ENCODE measurements at regions not wholly inside any gene's neighbourhood (a gene's known extent, or its start where the extent isn't known, plus 50 kb on each side); places are given as distances from the start of the nearest gene placed in this dataset.
"Not testable (repeated sequence)": the region's sequence is repeated elsewhere in the genome, so short reads cannot be mapped to it uniquely, and the experiment has no call there.

- not testable (repeated sequence) for TF ChIP-seq CTCF, EZH2, EZH2phosphoT487 (IDR thresholded peaks at IDR 0.05)
Observed at GRCh38 chr4:173718504-173718903, 188.5 kb upstream of the HAND2 start.
